Keratinocyte (primary cell): ENCODE measurements at regions not wholly inside any gene's neighbourhood (a gene's known extent, or its start where the extent isn't known, plus 50 kb on each side); places are given as distances from the start of the nearest gene placed in this dataset.

Experiments used
- DNase-seq: peaks from one replicate; pipeline ENCODE4 v3.0.0-alpha.2; 2011; ENCODE audit warnings: low read depth, missing footprints, low spot score
- FAIRE-seq: peaks from 2 replicates; lab custom pipeline; 2011; peaks lifted over from hg19 to GRCh38; lab: Jason Lieb, UNC
- H2AFZ ChIP-seq: 2 replicates; pipeline ENCODE4 v1.6.0; 2012; ENCODE audit warnings: low read length, control low read depth, inconsistent platforms; ENCODE audit not compliant: control insufficient read depth
- H3K27ac ChIP-seq: 2 replicates; pipeline ENCODE4 v1.5.1; 2011; ENCODE audit warnings: low read length; ENCODE audit not compliant: control insufficient read depth, insufficient read depth
- H3K27me3 ChIP-seq: 3 replicates; pipeline ENCODE4 v1.6.0; 2011; ENCODE audit warnings: low read length; ENCODE audit not compliant: control insufficient read depth, insufficient read depth; ENCODE audit errors: extremely low read depth
- H3K36me3 ChIP-seq, 2 experiments: 2 replicates in 1 of 2; 3 replicates in 1 of 2; pipeline ENCODE4 v1.5.1; 2011; ENCODE audit warnings: low read length in 2 of 2, mild to moderate bottlenecking in 1 of 2; ENCODE audit not compliant: control insufficient read depth in 2 of 2, insufficient read depth in 2 of 2; ENCODE audit errors: extremely low read depth in 1 of 2
- H3K4me1 ChIP-seq: 3 replicates; pipeline ENCODE4 v1.5.1; 2011; ENCODE audit warnings: low read length; ENCODE audit not compliant: control insufficient read depth, insufficient read depth; ENCODE audit errors: extremely low read depth
- H3K4me2 ChIP-seq: 3 replicates; pipeline ENCODE4 v1.6.0; 2011; ENCODE audit warnings: low read depth, low read length; ENCODE audit not compliant: control insufficient read depth, insufficient read depth; ENCODE audit errors: extremely low read depth
- H3K4me3 ChIP-seq, 3 experiments: fragments of 200-600 bp in 1 of 3; sonication (generic) in 1 of 3; 2 replicates in 2 of 3; 3 replicates in 1 of 3; pipeline ENCODE4 v1.5.1; 2011 to 2016; ENCODE audit warnings: low read length in 3 of 3, mild to moderate bottlenecking in 3 of 3, control low read depth in 2 of 3, inconsistent platforms in 1 of 3, low read depth in 1 of 3, mixed read lengths in 1 of 3, mixed run types in 1 of 3, moderate library complexity in 1 of 3; ENCODE audit not compliant: control insufficient read depth in 2 of 3, insufficient read depth in 2 of 3; ENCODE audit errors: extremely low read depth in 1 of 3
- H3K79me2 ChIP-seq: 2 replicates; pipeline ENCODE4 v1.6.0; 2012; ENCODE audit warnings: low read length; ENCODE audit not compliant: control insufficient read depth, insufficient read depth
- H3K9ac ChIP-seq: 3 replicates; pipeline ENCODE4 v1.6.0; 2011; ENCODE audit warnings: low read length; ENCODE audit not compliant: control insufficient read depth, insufficient read depth; ENCODE audit errors: extremely low read depth
- H3K9me1 ChIP-seq: 3 replicates; pipeline ENCODE4 v1.6.0; 2011; ENCODE audit warnings: low read length; ENCODE audit not compliant: control insufficient read depth, insufficient read depth; ENCODE audit errors: extremely low read depth
- H3K9me3 ChIP-seq: 2 replicates; pipeline ENCODE4 v1.5.1; 2012; ENCODE audit warnings: low read depth, low read length; ENCODE audit not compliant: control insufficient read depth
- H4K20me1 ChIP-seq: 3 replicates; pipeline ENCODE4 v1.6.0; 2011; ENCODE audit warnings: low read length; ENCODE audit not compliant: control insufficient read depth, insufficient read depth; ENCODE audit errors: extremely low read depth
- CTCF ChIP-seq, 3 experiments: IDR thresholded peaks in 1 of 3; conservative IDR thresholded peaks in 1 of 3; optimal IDR thresholded peaks in 1 of 3; 2 replicates in 2 of 3; 3 replicates in 1 of 3; pipeline versions ENCODE3 to v1.5.1; 2011; ENCODE audit warnings: low read length in 3 of 3, mild to moderate bottlenecking in 3 of 3, moderate library complexity in 2 of 3, control low read depth in 1 of 3, inconsistent platforms in 1 of 3; ENCODE audit not compliant: insufficient read depth in 2 of 3; ENCODE audit errors: extremely low read depth in 1 of 3
- EZH2 ChIP-seq: IDR thresholded peaks from one replicate; pipeline ENCODE4 v1.6.1; 2012; ENCODE audit warnings: inconsistent platforms, mild to moderate bottlenecking, low read length, moderate library complexity
- dilution Hi-C: fragments of 300-500 bp; cut with MboI; formaldehyde crosslinking; loops from one replicate; pipeline ENCODE4 v1.7.0; 2020; ENCODE audit warnings: low sequenced_read_pairs; ENCODE audit not compliant: extremely low pct_ligation_motif_present

- Histone ChIP-seq H3K79me2 (no peaks in the 10 kb centered on the region), H3K9me1 (peaks cover 2% of the 10 kb centered on the region), H2AFZ (no peak overlapping the region), H3K9me3 (no peaks in the 10 kb centered on the region), H3K27ac (no peak overlapping the region), H3K4me1 (peaks cover 15% of the 10 kb centered on the region), H4K20me1 (no peaks in the 10 kb centered on the region), H3K4me3 (no peak overlapping the region), H3K9ac (no peak overlapping the region), H3K27me3 (no peaks in the 10 kb centered on the region), H3K4me2 (no peak overlapping the region), H3K36me3 (no peaks in the 10 kb centered on the region)
- FAIRE-seq (no peak), DNase-seq (no peak)
- dilution Hi-C loops, result no loop called here
- TF ChIP-seq CTCF (optimal IDR thresholded peaks at IDR 0.05 in 1 of 3, IDR thresholded peaks at IDR 0.05 in 1 of 3, conservative IDR thresholded peaks at IDR 0.05 in 1 of 3; ENCODE audit: extremely low read depth in 1 of 3, insufficient read depth in 2 of 3, low read length in 3 of 3), result no peak
- TF ChIP-seq EZH2, result no peak
These were observed 129.6 kb upstream of the ABCA1 start for GRCh38 chr9:105057551-105057950.

GRCh38 chr9:105059252-105059651, 131.3 kb upstream of the ABCA1 start:
- Histone ChIP-seq H3K36me3 (no peaks in the 10 kb centered on the region), H3K79me2 (no peaks in the 10 kb centered on the region), H3K9me1 (peaks cover 2% of the 10 kb centered on the region), H3K9me3 (no peaks in the 10 kb centered on the region), H3K27ac (no peak overlapping the region), H3K4me2 (no peak overlapping the region), H3K9ac (no peak overlapping the region), H3K4me3 (no peak overlapping the region), H3K27me3 (no peaks in the 10 kb centered on the region), H4K20me1 (no peaks in the 10 kb centered on the region), H3K4me1 (peaks cover 17% of the 10 kb centered on the region), H2AFZ (peak overlapping the region; percentile 37)
- DNase-seq (no peak), FAIRE-seq (no peak)
- TF ChIP-seq EZH2 (no peak), CTCF (optimal IDR thresholded peaks at IDR 0.05 in 1 of 3, IDR thresholded peaks at IDR 0.05 in 1 of 3, conservative IDR thresholded peaks at IDR 0.05 in 1 of 3; ENCODE audit: extremely low read depth in 1 of 3, insufficient read depth in 2 of 3, low read length in 3 of 3) (no peak)
- dilution Hi-C loops, result no loop called here
